ENCODE measurements at regions not wholly inside any gene's neighbourhood (a gene's known extent, or its start where the extent isn't known, plus 50 kb on each side); places are given as distances from the start of the nearest gene placed in this dataset.

- no peak for TF ChIP-seq CTCF (conservative IDR thresholded peaks at IDR 0.05; ENCODE audit: low read length)
- no peak for DNase-seq (ENCODE audit: low read depth)
- no peak overlapping the region for H3K4me3 ChIP-seq (ENCODE audit: low read length)
These were observed 637.3 kb upstream of the GRM7 start for GRCh38 chr3:6223572-6223971.

- no peak overlapping the region for H3K4me3 ChIP-seq (ENCODE audit: low read length)
- DNase-seq (ENCODE audit: low read depth): no peak
- TF ChIP-seq CTCF (conservative IDR thresholded peaks at IDR 0.05; ENCODE audit: low read length): no peak
These were observed 631.8 kb upstream of the GRM7 start for GRCh38 chr3:6228958-6229683.

GRCh38 chr3:6229778-6230410 is 631.0 kb upstream of the GRM7 start:
- no peak for TF ChIP-seq CTCF (conservative IDR thresholded peaks at IDR 0.05; ENCODE audit: low read length)
- H3K4me3 ChIP-seq (ENCODE audit: low read length): no peak overlapping the region
- no peak for DNase-seq (ENCODE audit: low read depth)

GRCh38 chr3:6242104-6242503 is 618.8 kb upstream of the GRM7 start:
- H3K4me3 ChIP-seq (ENCODE audit: low read length): no peak overlapping the region
- DNase-seq (ENCODE audit: low read depth): no peak
- TF ChIP-seq CTCF (conservative IDR thresholded peaks at IDR 0.05; ENCODE audit: low read length): no peak

- no peak for TF ChIP-seq CTCF (conservative IDR thresholded peaks at IDR 0.05; ENCODE audit: low read length)
- no peak overlapping the region for H3K4me3 ChIP-seq (ENCODE audit: low read length)
- DNase-seq (ENCODE audit: low read depth): no peak
These were observed 612.4 kb upstream of the GRM7 start for GRCh38 chr3:6248528-6248927.

- DNase-seq (ENCODE audit: low read depth): no peak
- TF ChIP-seq CTCF (conservative IDR thresholded peaks at IDR 0.05; ENCODE audit: low read length): no peak
- no peak overlapping the region for H3K4me3 ChIP-seq (ENCODE audit: low read length)
These were observed 611.2 kb upstream of the GRM7 start for GRCh38 chr3:6249679-6250078.

GRCh38 chr3:6250167-6250566 is 610.7 kb upstream of the GRM7 start:
- no peak overlapping the region for H3K4me3 ChIP-seq (ENCODE audit: low read length)
- TF ChIP-seq CTCF (conservative IDR thresholded peaks at IDR 0.05; ENCODE audit: low read length): no peak
- DNase-seq (ENCODE audit: low read depth): no peak

All from AG10803 (cell line).